Activated T-cell treated with anti-CD3 and anti-CD28 coated beads, Interleukin-2, amount 50 U/mL, for 48 hours (primary cell): ENCODE measurements at regions not wholly inside any gene's neighbourhood (a gene's known extent, or its start where the extent isn't known, plus 50 kb on each side); places are given as distances from the start of the nearest gene placed in this dataset.
"Not testable (repeated sequence)": the region's sequence is repeated elsewhere in the genome, so short reads cannot be mapped to it uniquely, and the experiment has no call there.

ENCODE experiments used
- DNase-seq, 2 experiments: peaks; one replicate each; pipeline ENCODE4 v3.0.0-alpha.2; 2020

DNA sequence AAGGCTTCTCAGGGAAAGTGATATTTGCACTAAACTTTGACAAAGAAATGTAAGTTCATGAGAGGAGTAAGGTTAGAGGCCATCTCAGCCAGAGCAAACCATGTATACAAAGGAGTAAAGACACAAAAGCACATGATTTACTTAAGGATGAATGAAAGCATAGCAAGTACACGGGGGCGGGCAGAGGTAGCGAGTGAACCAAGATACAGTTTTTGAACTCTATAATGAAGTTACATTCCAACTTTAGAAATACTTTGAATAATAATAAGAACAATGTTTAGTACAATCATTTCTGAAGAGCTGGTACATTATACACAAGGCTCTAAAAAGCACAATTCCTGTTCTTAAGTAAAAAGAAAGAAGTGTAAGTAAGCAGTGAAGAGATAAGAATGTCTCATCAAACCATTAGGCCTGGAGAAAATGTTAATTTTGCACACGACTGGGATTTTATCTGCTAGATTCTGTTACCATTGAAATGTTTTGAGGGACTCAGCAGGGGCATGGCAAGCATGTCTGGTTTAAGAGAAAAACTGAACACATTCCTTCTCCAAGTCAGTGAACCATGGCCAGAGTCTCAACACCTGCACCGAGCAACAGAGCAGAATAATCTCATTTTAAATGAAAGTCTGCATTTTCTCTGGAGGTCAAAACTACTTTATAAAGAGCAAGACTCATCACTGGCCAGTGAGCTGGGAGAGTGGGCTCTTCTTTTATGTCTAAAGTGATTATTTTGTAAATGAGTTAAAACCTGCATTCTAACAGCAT, 147.6 kb upstream of the TRPM3 start:
- DNase-seq, result no peak

DNA sequence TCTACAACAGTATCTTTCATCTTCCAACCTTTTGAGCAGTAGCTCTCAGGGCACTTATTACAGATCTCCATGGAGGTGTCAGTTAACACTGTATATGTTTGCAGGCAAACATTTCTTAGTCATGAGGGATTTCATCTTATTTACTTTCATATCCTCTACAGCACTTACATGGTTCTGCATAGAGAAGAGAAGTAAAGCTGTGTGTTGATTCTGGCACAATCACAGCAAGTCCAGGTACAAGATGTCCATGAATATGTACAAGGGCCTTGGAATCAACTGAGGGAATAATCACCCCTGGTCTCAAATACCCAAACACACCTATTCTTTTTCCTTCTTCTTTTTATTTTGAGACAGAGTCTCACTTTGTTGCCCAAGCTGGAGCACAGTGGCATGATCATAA, 142.0 kb upstream of the TRPM3 start:
- DNase-seq, result no peak

DNA sequence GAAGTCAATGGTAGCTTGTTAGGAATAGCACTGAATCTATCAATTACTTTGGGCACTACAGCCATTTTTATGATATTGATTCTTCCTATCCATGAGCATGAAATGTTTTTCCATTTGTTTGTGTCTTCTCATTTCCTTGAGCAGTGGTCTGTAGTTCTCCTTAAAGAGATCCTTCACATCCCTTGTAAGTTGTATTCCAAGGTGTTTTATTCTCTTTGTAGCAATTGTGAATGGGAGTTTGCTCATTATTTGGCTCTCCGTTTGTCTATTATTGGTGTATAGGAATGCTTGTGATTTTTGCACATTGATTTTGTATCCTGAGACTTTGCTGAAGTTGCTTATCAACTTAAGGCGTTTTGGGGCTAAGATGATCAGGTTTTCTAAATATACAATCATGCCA, 139.0 kb upstream of the TRPM3 start:
- not testable (repeated sequence) for DNase-seq

DNA sequence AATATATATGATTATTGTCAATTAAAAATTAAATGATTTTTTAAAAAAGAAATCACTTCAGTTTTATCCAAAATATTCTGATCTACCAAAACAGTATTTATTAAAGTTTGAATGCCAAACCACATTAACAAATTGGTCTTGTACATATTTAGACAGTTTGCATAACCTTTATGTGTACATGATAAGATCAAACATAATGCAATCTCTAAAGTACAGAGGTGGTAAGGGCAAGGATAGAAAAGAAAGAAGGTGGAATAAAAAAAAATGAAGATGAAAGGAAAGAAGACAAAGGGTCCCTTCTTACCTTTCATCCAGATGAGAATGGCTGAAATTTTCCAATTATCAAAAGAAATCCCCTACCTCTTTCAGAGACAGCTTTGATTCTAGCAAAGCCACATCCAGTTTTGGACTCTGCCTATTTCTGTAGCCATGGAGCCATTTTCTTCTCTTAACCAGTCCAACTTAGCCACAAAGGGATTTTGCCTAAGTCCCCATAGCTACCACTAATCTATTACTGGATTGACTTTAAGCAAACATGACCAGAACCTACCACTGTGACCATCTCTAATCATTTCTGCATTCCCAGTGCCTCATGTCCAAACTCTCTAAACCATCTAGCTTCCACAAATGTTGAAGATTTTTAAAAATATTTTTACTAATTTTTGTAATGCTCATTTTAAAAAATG, 133.3 kb upstream of the TRPM3 start:
- DNase-seq, result no peak

DNA sequence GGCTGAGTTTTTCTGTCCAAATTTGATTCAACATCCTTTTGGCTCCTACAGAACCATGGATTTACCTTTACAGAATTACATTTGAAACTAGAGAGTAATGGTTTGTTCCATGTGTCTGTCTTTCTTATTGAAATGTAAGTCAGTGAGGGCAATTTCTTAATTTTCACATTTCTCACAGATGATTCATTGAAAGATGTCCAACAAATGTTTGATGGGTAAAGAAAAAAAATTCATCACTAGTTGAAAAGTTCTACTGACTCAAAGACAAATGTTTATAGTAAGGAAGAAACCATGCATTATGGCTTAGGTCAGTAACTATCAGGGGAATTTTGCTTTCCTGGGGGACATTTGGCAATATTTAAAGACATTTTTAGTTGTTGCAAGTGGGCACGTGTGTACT, 131.6 kb upstream of the TRPM3 start:
- no peak for DNase-seq

DNA sequence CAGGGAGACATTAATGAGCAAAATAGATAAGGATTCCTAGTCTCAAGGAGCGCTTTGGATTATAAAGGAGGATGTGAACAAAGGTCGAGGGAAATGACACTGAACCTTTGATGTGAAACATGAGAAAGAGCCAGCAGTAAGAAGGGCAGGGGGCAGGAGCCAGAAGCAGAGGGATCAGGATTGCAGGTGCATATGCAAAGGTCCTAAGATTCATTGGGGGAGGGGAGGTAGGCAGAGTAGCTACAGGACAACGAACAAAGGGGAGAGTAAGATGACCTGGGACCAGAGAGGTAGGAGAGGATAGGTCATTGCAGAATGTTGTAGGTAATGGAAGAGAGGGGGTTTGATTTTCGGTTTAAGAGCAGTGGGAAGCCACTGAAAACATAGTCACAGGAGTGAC, 129.2 kb upstream of the TRPM3 start:
- no peak for DNase-seq

DNA sequence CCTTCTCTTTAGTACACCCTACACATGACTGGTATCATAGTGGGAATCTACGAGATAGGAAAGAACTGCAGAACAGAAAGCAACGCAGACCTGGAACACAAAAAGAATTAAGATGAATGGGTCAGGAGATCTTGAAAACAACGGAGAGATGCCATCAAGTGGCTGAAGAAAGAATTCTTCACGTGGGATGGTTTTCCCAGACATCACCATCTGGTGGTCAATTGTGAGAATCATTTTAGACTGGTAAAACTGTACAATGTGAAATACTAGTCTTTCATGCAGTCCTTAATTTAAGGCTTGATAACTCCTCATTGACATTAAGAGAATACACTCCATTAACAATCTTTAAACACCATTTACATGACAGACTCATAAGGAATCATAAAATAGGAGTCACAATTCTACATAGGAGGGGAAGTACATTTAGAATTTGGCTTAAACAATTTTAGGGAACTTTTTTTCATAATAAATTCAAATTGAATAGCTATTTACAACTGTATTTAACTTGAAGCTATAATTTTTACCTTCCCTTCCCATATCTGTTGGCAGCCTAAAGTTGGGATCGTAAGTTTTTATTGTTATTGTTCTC, 128.4 kb upstream of the TRPM3 start:
- no peak for DNase-seq

DNA sequence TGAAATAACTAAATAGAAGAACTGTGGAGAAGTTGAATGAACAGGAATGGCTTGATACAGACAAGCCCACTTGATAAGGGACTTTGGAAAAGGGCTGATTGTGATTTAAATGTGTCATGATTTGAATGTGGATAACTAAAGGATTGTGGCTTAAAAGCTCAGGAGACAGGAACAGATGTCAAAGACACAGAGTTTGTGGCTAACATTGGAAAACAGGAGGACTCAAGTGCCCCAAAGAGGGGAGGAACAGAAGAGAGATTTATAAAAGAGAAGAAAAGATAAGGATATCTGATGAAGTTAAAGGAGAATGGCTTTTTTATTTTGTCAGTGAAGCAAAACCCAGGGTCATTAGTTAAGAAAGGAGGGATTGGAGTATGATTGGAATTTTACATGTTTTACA, 124.2 kb upstream of the TRPM3 start:
- DNase-seq, result no peak

DNA sequence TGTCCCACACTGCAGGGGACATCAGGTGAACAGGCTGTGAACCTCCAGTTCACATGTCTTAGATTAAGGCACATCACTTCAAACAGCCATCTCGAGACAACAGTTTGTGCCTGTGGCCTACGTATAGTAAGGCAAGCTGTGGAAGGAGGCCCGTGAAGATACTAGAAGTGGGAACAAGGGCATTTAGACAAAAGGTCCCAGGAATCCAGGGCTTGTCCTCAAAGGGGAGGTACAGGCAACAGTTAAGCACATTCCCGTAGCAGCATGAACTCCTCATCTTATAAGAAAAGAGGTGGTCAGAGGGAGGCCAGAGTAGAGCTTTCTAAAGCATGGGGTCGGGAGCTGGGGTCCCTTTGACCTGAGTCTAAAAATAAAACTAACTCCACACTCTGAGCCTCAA, 122.5 kb upstream of the TRPM3 start:
- no peak for DNase-seq

DNA sequence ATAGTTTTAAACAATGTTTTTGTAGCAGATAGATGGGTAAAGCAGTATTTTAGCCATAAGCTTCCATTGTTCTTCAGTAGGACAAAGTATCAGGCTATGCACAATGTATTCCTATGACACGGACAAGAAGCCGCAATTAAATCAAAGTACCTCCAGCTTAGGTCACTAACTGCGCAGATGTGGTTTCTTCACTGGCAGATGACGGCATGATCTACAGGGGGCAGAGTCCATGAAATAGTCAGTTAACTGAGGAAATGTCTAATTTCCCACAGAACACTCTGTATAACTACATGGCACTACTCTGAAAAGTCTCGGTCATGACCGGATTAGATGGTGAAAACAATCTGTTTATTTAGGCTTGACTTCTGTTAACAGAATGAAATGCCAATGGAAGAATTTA, 120.7 kb upstream of the TRPM3 start:
- DNase-seq, result no peak

DNA sequence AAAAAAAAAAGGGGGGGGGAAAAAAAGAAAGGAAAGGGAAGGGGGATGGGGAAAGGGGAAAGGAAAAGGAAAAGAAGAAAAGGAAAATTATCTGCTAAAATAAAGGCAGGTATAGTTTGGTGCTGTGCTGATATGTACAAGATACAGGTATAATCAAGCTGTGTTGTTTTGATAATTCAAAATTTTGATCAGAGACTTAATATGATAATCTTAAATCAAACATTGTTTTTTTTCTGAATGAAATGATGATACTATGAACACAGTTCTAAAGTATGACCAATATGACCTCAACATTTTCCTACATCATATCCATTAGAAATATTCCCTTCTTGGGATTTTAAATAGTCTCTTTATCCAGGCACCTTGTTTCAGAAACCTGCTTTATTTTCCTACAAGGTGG, 115.6 kb upstream of the TRPM3 start:
- no peak for DNase-seq

DNA sequence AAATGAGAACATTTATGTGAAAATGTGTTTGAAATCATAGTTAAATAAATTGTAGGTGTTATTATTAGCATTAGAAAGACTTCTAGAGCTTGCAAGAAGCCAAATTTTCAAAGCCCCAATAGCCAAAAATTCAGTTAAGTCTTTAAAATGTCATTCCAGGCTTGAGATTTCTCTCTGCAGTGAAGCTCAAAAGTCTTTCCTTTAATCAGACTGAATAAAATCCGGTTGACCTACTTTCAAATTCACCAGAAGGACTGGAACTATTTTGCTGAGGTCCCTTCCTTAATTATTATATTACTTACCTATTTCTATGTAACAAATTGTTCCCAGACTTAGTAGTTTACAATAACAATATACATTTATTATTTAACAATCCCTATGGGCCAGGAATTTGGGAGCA, 112.2 kb upstream of the TRPM3 start:
- no peak for DNase-seq

DNA sequence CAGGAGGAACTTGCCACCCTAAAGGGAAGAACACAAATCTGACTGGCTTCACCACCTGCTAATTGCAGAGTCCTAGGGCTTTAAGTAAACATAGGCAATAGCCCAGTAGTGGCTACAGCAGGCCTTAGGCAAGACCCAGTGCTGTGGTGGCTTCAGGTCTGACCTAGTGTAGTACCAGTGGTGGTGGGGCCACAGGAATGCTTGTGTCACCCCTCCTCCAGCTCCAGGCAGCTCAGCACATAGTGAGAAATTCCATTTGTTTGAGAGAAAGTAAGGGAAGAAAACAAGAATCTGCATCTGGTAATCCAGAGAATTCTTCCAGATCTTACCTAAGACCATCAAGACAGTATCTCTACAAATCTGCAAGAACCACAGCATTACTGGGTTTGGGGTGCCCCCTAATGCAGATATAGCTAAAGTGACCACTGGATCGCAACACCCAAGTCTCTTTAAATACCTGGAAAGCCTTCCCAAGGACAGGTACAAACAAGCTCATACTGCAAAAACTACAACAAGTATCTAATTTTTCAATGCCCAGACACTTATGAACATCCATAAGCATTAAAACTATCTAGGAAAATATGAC, 102.6 kb upstream of the TRPM3 start:
- DNase-seq, result no peak

DNA sequence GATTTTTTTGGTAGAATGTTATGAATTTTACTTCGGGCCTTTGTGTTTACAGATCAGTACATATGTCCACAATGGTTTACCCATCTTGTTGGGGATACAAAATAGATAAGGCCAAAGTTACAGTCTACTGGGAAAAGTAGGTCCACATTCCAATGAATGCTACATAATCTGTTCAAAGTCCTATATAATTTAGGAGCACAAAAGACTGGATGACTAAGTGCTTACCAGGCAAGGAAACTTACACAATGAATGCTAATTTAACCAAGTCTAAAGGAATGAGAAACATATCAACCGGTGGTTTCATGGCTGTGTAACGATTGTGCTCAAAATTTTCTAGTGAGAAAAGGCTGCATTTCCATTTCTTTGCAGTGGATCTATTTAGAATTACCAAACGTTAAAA, 97.4 kb upstream of the TRPM3 start:
- DNase-seq, result no peak

DNA sequence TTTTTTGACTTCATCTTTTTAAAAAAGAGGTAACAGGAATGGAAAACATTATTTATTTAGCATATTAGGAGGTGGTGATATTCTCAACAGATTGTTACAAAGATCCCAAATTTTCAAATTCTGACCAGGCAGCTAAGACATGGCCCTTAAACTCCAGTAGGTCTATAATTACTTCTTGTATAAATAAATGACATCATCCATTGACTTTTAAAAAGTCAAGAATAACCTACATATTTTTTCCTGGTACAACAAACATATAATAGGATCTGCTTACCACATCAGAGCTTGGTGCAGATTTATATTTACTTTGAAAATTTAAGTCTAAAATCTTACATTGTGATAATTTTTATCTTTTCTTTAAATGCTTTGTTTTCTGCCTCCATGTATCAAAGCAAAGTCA, 92.2 kb upstream of the TRPM3 start:
- no peak for DNase-seq

DNA sequence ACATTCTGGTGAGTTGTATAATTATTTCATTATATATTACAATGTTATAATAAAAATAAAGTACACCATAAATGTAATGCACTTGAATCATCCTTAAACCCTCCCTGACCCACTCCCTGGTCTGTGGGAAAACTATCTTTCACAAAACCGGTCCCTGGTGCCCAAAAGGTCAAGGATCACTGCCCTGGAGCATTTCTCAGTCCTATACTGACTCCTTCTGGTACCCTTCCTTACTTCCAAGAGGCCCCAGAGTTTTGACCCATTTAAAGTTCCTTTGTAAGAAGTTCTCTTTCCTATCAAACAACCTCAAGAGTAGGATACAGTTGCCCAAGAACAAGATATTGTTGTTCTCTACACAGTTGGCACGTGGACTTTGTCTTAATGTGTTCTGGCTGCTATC, 88.9 kb upstream of the TRPM3 start:
- DNase-seq, result no peak

DNA sequence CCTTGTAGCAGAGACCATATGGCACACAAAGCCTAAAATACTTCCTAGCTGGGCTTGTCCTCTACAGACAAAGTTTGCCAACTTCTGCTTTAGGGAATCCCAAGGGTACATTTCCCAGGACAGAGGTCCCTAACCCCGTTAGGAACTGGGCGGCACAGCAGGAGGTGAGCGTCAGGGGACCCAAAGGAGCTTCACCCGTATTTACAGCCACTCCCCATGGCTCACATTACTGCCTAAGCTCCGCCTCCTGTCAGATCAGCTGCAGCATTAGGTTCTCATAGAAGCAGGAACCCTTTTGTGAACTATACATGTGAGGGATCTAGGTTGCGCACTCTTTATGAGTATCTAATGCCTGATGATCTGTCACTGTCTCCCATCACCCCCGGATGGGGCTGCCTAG, 88.5 kb upstream of the TRPM3 start:
- DNase-seq, result no peak

DNA sequence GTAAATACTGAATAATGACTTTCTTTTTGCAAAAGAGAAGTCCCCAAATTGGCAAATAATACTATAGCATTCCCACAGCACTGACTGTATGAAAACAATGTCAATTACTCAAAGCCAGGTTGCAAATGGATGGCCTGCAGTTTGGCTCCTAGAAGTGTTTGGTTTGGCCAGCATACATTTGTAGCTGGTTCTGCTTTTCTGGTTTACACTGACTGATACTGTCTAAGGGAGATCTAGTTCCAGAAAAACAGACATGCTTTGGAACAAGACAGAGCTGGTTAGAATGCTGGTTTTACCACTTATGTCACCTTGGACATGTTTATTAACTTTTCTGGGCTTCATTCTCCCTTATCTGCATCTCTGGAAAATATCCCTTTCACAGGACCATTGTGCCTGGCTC, 81.5 kb upstream of the TRPM3 start:
- no peak for DNase-seq

DNA sequence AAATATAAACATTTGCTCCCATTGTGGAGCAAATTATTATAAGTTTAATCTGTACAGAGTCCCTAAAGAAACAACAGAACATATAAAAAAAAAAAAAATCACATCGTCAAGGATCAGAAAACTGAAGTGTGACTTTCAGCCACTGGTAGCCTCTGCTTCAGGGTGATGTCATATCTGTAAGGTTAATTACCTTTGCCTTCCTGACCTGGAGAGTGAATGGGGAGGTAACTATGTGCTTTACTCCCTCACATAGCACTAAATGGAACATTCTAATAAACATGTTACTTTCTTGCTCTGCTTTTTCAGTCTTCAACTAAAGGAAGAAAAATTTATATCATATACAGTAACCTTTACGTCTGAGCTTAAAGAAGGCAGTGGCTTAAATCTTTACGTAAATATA, 70.3 kb upstream of the TRPM3 start:
- no peak for DNase-seq

DNA sequence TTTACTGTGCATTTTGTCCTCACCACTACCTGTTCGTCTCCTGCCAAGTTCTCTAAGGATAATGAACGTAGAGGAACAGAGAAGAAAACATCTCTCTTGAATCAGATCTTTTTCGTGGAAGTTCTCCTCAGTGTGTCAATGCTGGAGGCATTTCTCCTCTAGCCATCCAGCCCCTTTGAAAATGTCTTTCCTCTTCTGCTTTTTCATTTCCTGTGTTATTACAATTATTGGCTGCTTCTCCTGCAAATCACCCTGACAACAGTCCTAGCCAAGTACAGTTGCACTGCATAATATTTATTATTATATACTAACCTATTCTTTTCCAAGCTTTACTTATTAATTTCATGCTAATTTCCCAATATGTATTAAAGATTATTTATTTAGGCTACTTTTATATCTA, 61.8 kb upstream of the TRPM3 start:
- no peak for DNase-seq

DNA sequence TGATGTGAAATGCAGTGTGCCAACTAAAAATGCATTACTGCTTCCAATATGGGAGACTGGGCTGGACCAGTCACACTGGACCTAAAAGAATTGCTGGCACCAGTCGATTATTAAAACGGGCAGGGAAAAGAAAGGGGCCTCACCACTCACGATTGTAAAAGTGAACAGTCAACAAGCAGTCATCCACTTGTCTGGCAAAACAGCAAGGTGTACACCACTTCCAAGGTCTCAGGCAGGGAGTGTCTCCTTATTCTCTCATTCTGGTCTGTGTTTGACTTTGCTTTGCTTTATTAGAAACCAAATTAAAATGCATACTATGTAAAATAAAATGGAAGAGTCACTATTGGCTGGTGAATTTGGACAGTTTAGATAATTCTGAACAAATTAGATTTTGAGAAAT, 57.8 kb upstream of the TRPM3 start:
- DNase-seq, result no peak

DNA sequence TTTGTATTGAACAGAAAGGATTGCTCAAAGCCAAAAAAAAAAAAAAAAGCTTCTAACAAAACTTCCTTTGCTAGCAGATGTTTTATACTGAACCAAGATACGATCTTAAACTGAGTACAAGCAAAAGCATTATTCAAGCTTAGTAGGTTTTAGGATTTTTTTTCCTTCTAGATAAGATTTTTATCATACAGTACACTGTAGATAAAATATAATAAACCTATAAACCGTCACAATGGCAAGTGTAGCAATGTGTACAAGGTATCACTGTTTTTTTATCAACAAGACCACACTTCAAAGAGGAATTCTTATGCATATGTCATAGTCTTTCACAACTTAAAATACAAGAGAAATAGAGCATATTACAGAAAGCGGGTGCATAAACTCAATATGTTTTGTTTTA, 56.5 kb upstream of the TRPM3 start:
- no peak for DNase-seq

DNA sequence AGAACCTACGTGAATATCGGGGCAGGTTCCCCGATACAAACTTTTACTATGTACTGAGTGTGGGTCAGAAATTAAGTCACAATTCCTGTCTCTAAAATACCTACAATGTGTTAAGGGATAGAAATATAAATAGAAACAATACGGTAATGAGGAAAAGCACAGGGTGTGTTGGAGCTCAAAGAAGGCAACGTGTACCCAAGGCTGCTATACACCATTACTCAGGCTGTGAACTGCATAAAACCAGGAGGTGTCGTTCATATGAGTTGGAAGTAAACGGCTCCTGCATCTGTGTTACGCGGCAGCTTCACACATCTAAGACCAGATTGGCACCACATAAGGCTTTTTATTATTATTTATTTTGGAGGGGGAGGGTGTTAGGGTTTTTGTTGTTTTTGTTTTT, 50.1 kb upstream of the TRPM3 start:
- DNase-seq, result no peak
